ENCODE measurements at regions not wholly inside any gene's neighbourhood (a gene's known extent, or its start where the extent isn't known, plus 50 kb on each side); places are given as distances from the start of the nearest gene placed in this dataset.
A peak's percentile ranks its signal among the peaks of the same experiment; 100 is the strongest.

GRCh38 chr3:117562000-117562399, 852.4 kb downstream of the TUSC7 start:
- Mint-ChIP-seq H3K4me3 (no peak overlapping the region), H3K27me3 (no peaks in the 10 kb centered on the region), H3K36me3 (no peaks in the 10 kb centered on the region), H3K4me1 (no peaks in the 10 kb centered on the region), H3K27ac (no peak overlapping the region), H3K9me3 (peaks cover 26% of the 10 kb centered on the region)

- Mint-ChIP-seq H3K36me3 (no peaks in the 10 kb centered on the region), H3K4me3 (no peak overlapping the region), H3K27ac (peak overlapping the region; percentile 32), H3K4me1 (no peaks in the 10 kb centered on the region), H3K27me3 (no peaks in the 10 kb centered on the region), H3K9me3 (peaks cover 22% of the 10 kb centered on the region)
These were observed 853.5 kb downstream of the TUSC7 start for GRCh38 chr3:117563063-117563462.

GRCh38 chr3:117565777-117566176, 856.2 kb downstream of the TUSC7 start:
- Mint-ChIP-seq H3K4me3 (no peak overlapping the region), H3K36me3 (no peaks in the 10 kb centered on the region), H3K4me1 (no peaks in the 10 kb centered on the region), H3K27ac (no peak overlapping the region), H3K9me3 (peaks cover 11% of the 10 kb centered on the region), H3K27me3 (no peaks in the 10 kb centered on the region)

DNA sequence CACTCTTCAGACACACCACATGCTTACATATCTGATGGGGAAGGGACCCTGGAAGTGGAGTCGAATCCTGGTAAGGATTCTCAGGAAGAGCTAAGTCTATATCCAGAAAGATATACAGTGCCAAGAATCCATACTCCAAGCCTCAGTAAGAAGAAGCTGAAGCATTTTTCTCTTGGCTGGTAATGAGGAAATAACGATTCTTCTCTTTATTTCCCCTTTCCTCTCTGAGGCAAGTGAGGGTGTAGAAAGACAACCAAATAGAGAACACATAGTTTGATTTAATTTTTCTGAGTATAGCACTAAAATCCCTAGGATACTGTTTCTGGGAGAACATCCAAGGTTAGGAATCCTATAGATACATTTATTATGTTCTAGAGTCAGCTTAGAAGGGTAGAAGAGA, 857.3 kb downstream of the TUSC7 start:
- no peaks in the 10 kb centered on the region for H3K27me3 Mint-ChIP-seq
- no peaks in the 10 kb centered on the region for H3K36me3 Mint-ChIP-seq
- H3K9me3 Mint-ChIP-seq: peaks cover 11% of the 10 kb centered on the region
- H3K4me3 Mint-ChIP-seq: no peak overlapping the region
- H3K4me1 Mint-ChIP-seq: no peaks in the 10 kb centered on the region
- no peak overlapping the region for H3K27ac Mint-ChIP-seq

GRCh38 chr3:117567382-117567781, 857.8 kb downstream of the TUSC7 start:
- Mint-ChIP-seq H3K9me3 (peaks cover 11% of the 10 kb centered on the region), H3K4me3 (no peak overlapping the region), H3K36me3 (no peaks in the 10 kb centered on the region), H3K27me3 (no peaks in the 10 kb centered on the region), H3K27ac (no peak overlapping the region), H3K4me1 (no peaks in the 10 kb centered on the region)

GRCh38 chr3:117567906-117568305, 858.3 kb downstream of the TUSC7 start:
- Mint-ChIP-seq H3K9me3 (peaks cover 14% of the 10 kb centered on the region), H3K27me3 (no peaks in the 10 kb centered on the region), H3K27ac (no peak overlapping the region), H3K36me3 (no peaks in the 10 kb centered on the region), H3K4me3 (no peak overlapping the region), H3K4me1 (no peaks in the 10 kb centered on the region)

- Mint-ChIP-seq H3K36me3 (no peaks in the 10 kb centered on the region), H3K27ac (no peak overlapping the region), H3K27me3 (no peaks in the 10 kb centered on the region), H3K9me3 (peaks cover 14% of the 10 kb centered on the region), H3K4me3 (no peak overlapping the region), H3K4me1 (no peaks in the 10 kb centered on the region)
These were observed 863.2 kb downstream of the TUSC7 start for GRCh38 chr3:117572786-117573185.

GRCh38 chr3:117580806-117581205, 871.2 kb downstream of the TUSC7 start:
- Mint-ChIP-seq H3K4me3 (no peak overlapping the region), H3K36me3 (no peaks in the 10 kb centered on the region), H3K27ac (no peak overlapping the region), H3K4me1 (no peaks in the 10 kb centered on the region), H3K9me3 (peaks cover 9% of the 10 kb centered on the region), H3K27me3 (no peaks in the 10 kb centered on the region)

DNA sequence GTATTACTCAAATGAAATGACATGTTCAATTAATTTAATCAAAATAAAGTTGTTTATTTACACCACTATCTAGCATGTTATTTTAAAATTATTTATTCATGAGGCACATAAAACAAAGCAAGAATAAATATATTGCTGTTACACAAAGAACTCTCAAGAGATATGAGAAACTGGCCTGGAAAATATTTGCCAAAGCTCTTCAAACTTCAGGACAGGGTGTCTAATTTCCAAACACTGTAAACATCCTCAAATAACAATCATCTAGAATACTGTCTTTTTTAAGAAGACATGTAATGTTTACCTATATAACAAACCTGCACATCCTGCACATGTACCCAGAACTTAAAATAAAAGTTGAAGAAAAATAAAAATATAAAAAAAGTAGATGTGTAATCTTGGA, 876.6 kb downstream of the TUSC7 start:
- H3K27me3 Mint-ChIP-seq: no peaks in the 10 kb centered on the region
- no peaks in the 10 kb centered on the region for H3K9me3 Mint-ChIP-seq
- no peaks in the 10 kb centered on the region for H3K36me3 Mint-ChIP-seq
- no peaks in the 10 kb centered on the region for H3K4me1 Mint-ChIP-seq
- no peak overlapping the region for H3K4me3 Mint-ChIP-seq
- no peak overlapping the region for H3K27ac Mint-ChIP-seq

- Mint-ChIP-seq H3K4me3 (no peak overlapping the region), H3K9me3 (no peaks in the 10 kb centered on the region), H3K36me3 (no peaks in the 10 kb centered on the region), H3K27me3 (no peaks in the 10 kb centered on the region), H3K27ac (no peak overlapping the region), H3K4me1 (no peaks in the 10 kb centered on the region)
These were observed 877.8 kb downstream of the TUSC7 start for GRCh38 chr3:117587416-117587815.

- H3K9me3 Mint-ChIP-seq: no peaks in the 10 kb centered on the region
- H3K27ac Mint-ChIP-seq: no peak overlapping the region
- H3K4me3 Mint-ChIP-seq: no peak overlapping the region
- H3K36me3 Mint-ChIP-seq: no peaks in the 10 kb centered on the region
- H3K4me1 Mint-ChIP-seq: no peaks in the 10 kb centered on the region
- no peaks in the 10 kb centered on the region for H3K27me3 Mint-ChIP-seq
These were observed 879.9 kb downstream of the TUSC7 start for GRCh38 chr3:117589454-117589853.

DNA sequence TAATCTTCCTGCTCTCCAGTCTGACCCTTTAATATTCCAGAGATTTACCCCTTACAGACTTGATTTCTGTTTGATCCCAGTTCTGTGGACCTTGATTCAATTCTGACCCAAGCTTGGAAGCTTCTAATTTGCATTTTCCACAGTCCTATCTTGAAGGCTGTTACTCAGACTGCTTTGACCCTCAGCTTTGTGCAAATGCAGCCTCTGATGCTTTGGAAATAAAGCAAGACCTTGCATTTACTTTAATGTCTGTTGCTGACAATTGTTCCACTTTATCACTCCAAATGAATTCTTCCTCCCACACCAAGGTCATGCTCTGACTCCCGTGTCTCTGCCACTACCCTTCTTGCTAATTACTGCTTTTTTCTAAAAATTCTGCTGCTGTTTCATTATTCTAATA, 886.0 kb downstream of the TUSC7 start:
- H3K4me1 Mint-ChIP-seq: no peaks in the 10 kb centered on the region
- H3K36me3 Mint-ChIP-seq: no peaks in the 10 kb centered on the region
- H3K9me3 Mint-ChIP-seq: no peaks in the 10 kb centered on the region
- no peak overlapping the region for H3K4me3 Mint-ChIP-seq
- no peaks in the 10 kb centered on the region for H3K27me3 Mint-ChIP-seq
- no peak overlapping the region for H3K27ac Mint-ChIP-seq

GRCh38 chr3:117596503-117596902, 886.9 kb downstream of the TUSC7 start:
- H3K27me3 Mint-ChIP-seq: no peaks in the 10 kb centered on the region
- no peaks in the 10 kb centered on the region for H3K9me3 Mint-ChIP-seq
- H3K36me3 Mint-ChIP-seq: no peaks in the 10 kb centered on the region
- H3K4me3 Mint-ChIP-seq: no peak overlapping the region
- no peaks in the 10 kb centered on the region for H3K4me1 Mint-ChIP-seq
- H3K27ac Mint-ChIP-seq: no peak overlapping the region

DNA sequence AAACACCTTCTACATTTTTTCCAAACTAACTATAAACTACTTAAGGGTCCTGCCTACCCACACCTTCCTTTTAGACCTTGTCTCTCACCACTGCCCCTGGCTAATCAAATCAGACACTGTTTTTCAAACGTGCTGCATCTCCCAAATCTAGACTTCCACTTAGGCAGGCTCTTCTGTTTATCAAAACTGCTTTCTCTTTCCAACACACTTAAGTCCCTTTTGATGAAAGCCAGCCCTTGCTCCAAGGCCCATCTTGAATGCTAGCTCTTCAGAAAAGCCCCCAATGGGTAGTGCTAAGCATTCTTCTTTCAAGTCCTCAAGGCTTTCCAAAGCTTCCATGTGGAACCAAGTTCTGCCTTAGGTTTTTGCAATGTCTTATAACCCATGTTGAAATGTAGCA, 888.3 kb downstream of the TUSC7 start:
- Mint-ChIP-seq H3K27me3 (no peaks in the 10 kb centered on the region), H3K36me3 (no peaks in the 10 kb centered on the region), H3K4me1 (no peaks in the 10 kb centered on the region), H3K9me3 (no peaks in the 10 kb centered on the region), H3K4me3 (no peak overlapping the region), H3K27ac (no peak overlapping the region)

- Mint-ChIP-seq H3K36me3 (no peaks in the 10 kb centered on the region), H3K27me3 (no peaks in the 10 kb centered on the region), H3K9me3 (no peaks in the 10 kb centered on the region), H3K4me1 (no peaks in the 10 kb centered on the region), H3K27ac (no peak overlapping the region), H3K4me3 (no peak overlapping the region)
These were observed 890.5 kb downstream of the TUSC7 start for GRCh38 chr3:117600112-117600511.

GRCh38 chr3:117600666-117601065, 891.1 kb downstream of the TUSC7 start:
- Mint-ChIP-seq H3K4me3 (no peak overlapping the region), H3K27me3 (no peaks in the 10 kb centered on the region), H3K36me3 (no peaks in the 10 kb centered on the region), H3K4me1 (no peaks in the 10 kb centered on the region), H3K27ac (no peak overlapping the region), H3K9me3 (no peaks in the 10 kb centered on the region)

GRCh38 chr3:117602058-117602644, 892.6 kb downstream of the TUSC7 start:
- Mint-ChIP-seq H3K4me3 (no peak overlapping the region), H3K4me1 (no peaks in the 10 kb centered on the region), H3K36me3 (no peaks in the 10 kb centered on the region), H3K27me3 (no peaks in the 10 kb centered on the region), H3K9me3 (no peaks in the 10 kb centered on the region), H3K27ac (no peak overlapping the region)
